ENCODE measurements at regions not wholly inside any gene's neighbourhood (a gene's known extent, or its start where the extent isn't known, plus 50 kb on each side); places are given as distances from the start of the nearest gene placed in this dataset.

GRCh38 chr7:17037356-17037755, 155.6 kb upstream of the AGR3 start:
- Mint-ChIP-seq H3K4me1 (peaks cover 4% of the 10 kb centered on the region), H3K27me3 (ENCODE audit: low read depth) (no peaks in the 10 kb centered on the region), H3K36me3 (ENCODE audit: low read depth) (no peaks in the 10 kb centered on the region), H3K4me3 (no peak overlapping the region), H3K9me3 (no peaks in the 10 kb centered on the region), H3K27ac (ENCODE audit: unreplicated experiment) (no peak overlapping the region)
- no peak for DNase-seq (ENCODE audit: low read depth, low spot score)
- no peak for TF ChIP-seq CTCF (conservative IDR thresholded peaks at IDR 0.05)

- TF ChIP-seq CTCF (conservative IDR thresholded peaks at IDR 0.05), result no peak
- H3K9me3 Mint-ChIP-seq, result no peaks in the 10 kb centered on the region
- no peak overlapping the region for H3K4me3 Mint-ChIP-seq
- H3K27ac Mint-ChIP-seq (ENCODE audit: unreplicated experiment), result no peak overlapping the region
- no peak for DNase-seq (ENCODE audit: low read depth, low spot score)
- H3K4me1 Mint-ChIP-seq, result peaks cover 8% of the 10 kb centered on the region
- H3K27me3 Mint-ChIP-seq (ENCODE audit: low read depth), result no peaks in the 10 kb centered on the region
- no peaks in the 10 kb centered on the region for H3K36me3 Mint-ChIP-seq (ENCODE audit: low read depth)
These were observed 156.5 kb upstream of the AGR3 start for GRCh38 chr7:17038160-17038782.

- no peak overlapping the region for H3K4me3 Mint-ChIP-seq
- H3K9me3 Mint-ChIP-seq, result no peaks in the 10 kb centered on the region
- H3K27ac Mint-ChIP-seq (ENCODE audit: unreplicated experiment), result no peak overlapping the region
- H3K27me3 Mint-ChIP-seq (ENCODE audit: low read depth), result no peaks in the 10 kb centered on the region
- H3K36me3 Mint-ChIP-seq (ENCODE audit: low read depth), result no peaks in the 10 kb centered on the region
- no peak for TF ChIP-seq CTCF (conservative IDR thresholded peaks at IDR 0.05)
- peaks cover 12% of the 10 kb centered on the region for H3K4me1 Mint-ChIP-seq
- no peak for DNase-seq (ENCODE audit: low read depth, low spot score)
These were observed 157.0 kb upstream of the AGR3 start for GRCh38 chr7:17038783-17039170.

GRCh38 chr7:17039372-17039771, 157.6 kb upstream of the AGR3 start:
- Mint-ChIP-seq H3K27me3 (ENCODE audit: low read depth) (no peaks in the 10 kb centered on the region), H3K4me1 (peaks cover 12% of the 10 kb centered on the region), H3K9me3 (no peaks in the 10 kb centered on the region), H3K4me3 (no peak overlapping the region), H3K36me3 (ENCODE audit: low read depth) (no peaks in the 10 kb centered on the region), H3K27ac (ENCODE audit: unreplicated experiment) (no peak overlapping the region)
- DNase-seq (ENCODE audit: low read depth, low spot score), result no peak
- TF ChIP-seq CTCF (conservative IDR thresholded peaks at IDR 0.05), result no peak

GRCh38 chr7:17040716-17041115, 158.9 kb upstream of the AGR3 start:
- H3K9me3 Mint-ChIP-seq, result peaks cover 2% of the 10 kb centered on the region
- H3K27me3 Mint-ChIP-seq (ENCODE audit: low read depth), result no peaks in the 10 kb centered on the region
- no peak overlapping the region for H3K27ac Mint-ChIP-seq (ENCODE audit: unreplicated experiment)
- peaks cover 15% of the 10 kb centered on the region for H3K4me1 Mint-ChIP-seq
- no peak for DNase-seq (ENCODE audit: low read depth, low spot score)
- H3K36me3 Mint-ChIP-seq (ENCODE audit: low read depth), result no peaks in the 10 kb centered on the region
- H3K4me3 Mint-ChIP-seq, result no peak overlapping the region
- no peak for TF ChIP-seq CTCF (conservative IDR thresholded peaks at IDR 0.05)
